H1 (cell line): ENCODE measurements at regions not wholly inside any gene's neighbourhood (a gene's known extent, or its start where the extent isn't known, plus 50 kb on each side); places are given as distances from the start of the nearest gene placed in this dataset.

Experiments
- CTCF ChIA-PET: fragments of 300-600 bp; sonication (Branson Sonifier 250); formaldehyde crosslinking; loops from one replicate; lab custom pipeline; 2021; ENCODE audit not compliant: partially characterized antibody; lab: Charles Lee
- POLR2A ChIA-PET: fragments of 300-600 bp; sonication (Branson Sonifier 250); formaldehyde crosslinking; loops from one replicate; lab custom pipeline; 2021; ENCODE audit warnings: inconsistent platforms; ENCODE audit not compliant: partially characterized antibody; lab: Charles Lee
- DNase-seq, 2 experiments: peaks; one replicate each; pipeline versions ENCODE4 v3.0.0 to v3.0.0-alpha.2; 2010 to 2022; ENCODE audit warnings: low spot score in 2 of 2, low read depth in 1 of 2, mixed read lengths in 1 of 2
- FAIRE-seq: peaks from 2 replicates; lab custom pipeline; 2011; peaks lifted over from hg19 to GRCh38; lab: Jason Lieb, UNC
- H2AFZ ChIP-seq: 2 replicates; pipeline ENCODE4 v1.8.1; 2012; ENCODE audit warnings: low read length, inconsistent platforms
- H2AK5ac ChIP-seq: 2 replicates; pipeline ENCODE4 v1.6.1; 2013; ENCODE audit warnings: low read depth, low read length
- H2BK120ac ChIP-seq: replicated peaks from 2 replicates; pipeline ENCODE3; 2013; ENCODE audit warnings: low read depth, low read length, inconsistent platforms
- H2BK12ac ChIP-seq: 2 replicates; pipeline ENCODE4 v1.6.1; 2013; ENCODE audit warnings: low read depth, low read length
- H2BK15ac ChIP-seq: 2 replicates; pipeline ENCODE4 v1.6.1; 2013; ENCODE audit warnings: low read length
- H2BK20ac ChIP-seq: 2 replicates; pipeline ENCODE4 v1.6.1; 2013; ENCODE audit warnings: low read length
- H2BK5ac ChIP-seq: 2 replicates; pipeline ENCODE4 v1.6.1; 2013; ENCODE audit warnings: low read depth, low read length
- H3K14ac ChIP-seq: 2 replicates; pipeline ENCODE4 v1.6.1; 2013; ENCODE audit warnings: inconsistent platforms; ENCODE audit not compliant: insufficient read length
- H3K18ac ChIP-seq: 2 replicates; pipeline ENCODE4 v1.6.1; 2013; ENCODE audit warnings: low read length; ENCODE audit errors: extremely low read depth
- H3K23ac ChIP-seq: 2 replicates; pipeline ENCODE4 v1.6.1; 2013; ENCODE audit warnings: inconsistent platforms; ENCODE audit not compliant: insufficient read length
- H3K23me2 ChIP-seq: 2 replicates; pipeline ENCODE4 v1.6.1; 2013; ENCODE audit warnings: low read depth, low read length
- H3K27ac ChIP-seq: 2 replicates; pipeline ENCODE4 v1.6.1; 2011; ENCODE audit warnings: low read depth, low read length, inconsistent platforms
- H3K27me3 ChIP-seq, 4 experiments: replicated peaks in 1 of 4; 1 replicate in 1 of 4; 2 replicates in 3 of 4; pipeline versions ENCODE4 v1.6.1 to v1.8.1; 2011 to 2013; ENCODE audit warnings: low read length in 3 of 4, mild to moderate bottlenecking in 3 of 4, inconsistent platforms in 2 of 4, mixed read lengths in 2 of 4, moderate library complexity in 1 of 4; ENCODE audit not compliant: control insufficient read depth in 3 of 4, insufficient read depth in 3 of 4; ENCODE audit errors: extremely low read depth in 1 of 4
- H3K36me3 ChIP-seq, 4 experiments: 2 replicates each; pipeline versions ENCODE4 v1.6.1 to v1.8.1; 2011 to 2013; ENCODE audit warnings: mild to moderate bottlenecking in 4 of 4, low read length in 3 of 4, moderate library complexity in 2 of 4, control low read depth in 1 of 4, inconsistent platforms in 1 of 4; ENCODE audit not compliant: insufficient read depth in 4 of 4, control insufficient read depth in 2 of 4
- H3K4ac ChIP-seq: replicated peaks from 2 replicates; pipeline ENCODE3; 2013; ENCODE audit warnings: low read length, low read depth, mixed read lengths, inconsistent platforms; ENCODE audit not compliant: insufficient read length
- H3K4me1 ChIP-seq, 4 experiments: replicated peaks in 1 of 4; 1 replicate in 1 of 4; 2 replicates in 3 of 4; pipeline versions ENCODE4 v1.6.1 to v1.8.1; 2011 to 2013; ENCODE audit warnings: low read length in 3 of 4, inconsistent platforms in 2 of 4, mixed read lengths in 1 of 4; ENCODE audit not compliant: insufficient read depth in 4 of 4, control insufficient read depth in 3 of 4
- H3K4me2 ChIP-seq, 2 experiments: 2 replicates each; pipeline versions ENCODE4 v1.6.1 to v1.8.1; 2011 to 2013; ENCODE audit warnings: low read depth in 2 of 2, low read length in 2 of 2, control low read depth in 1 of 2, inconsistent platforms in 1 of 2, mild to moderate bottlenecking in 1 of 2; ENCODE audit not compliant: insufficient read depth in 1 of 2
- H3K4me3 ChIP-seq, 4 experiments: fragments of 200-600, 300-600 bp in 1 of 4; sonication (generic), shearing (Covaris generic), sonication (Bioruptor Twin) in 1 of 4; 2 replicates each; pipeline versions ENCODE4 v1.5.1 to v1.8.1; 2011 to 2016; ENCODE audit warnings: low read length in 4 of 4, low read depth in 3 of 4, control low read depth in 2 of 4, inconsistent platforms in 2 of 4, mild to moderate bottlenecking in 2 of 4, mixed read lengths in 1 of 4, moderate library complexity in 1 of 4; ENCODE audit not compliant: insufficient read depth in 2 of 4; ENCODE audit errors: extremely low read depth in 1 of 4
- H3K56ac ChIP-seq: replicated peaks from 2 replicates; pipeline ENCODE3; 2013; ENCODE audit warnings: low read depth, mild to moderate bottlenecking, mixed read lengths, low read length, inconsistent platforms; ENCODE audit not compliant: insufficient read length
- H3K79me1 ChIP-seq: 2 replicates; pipeline ENCODE4 v1.6.1; 2013; ENCODE audit warnings: low read depth, low read length, control low read depth
- H3K79me2 ChIP-seq, 2 experiments: 2 replicates each; pipeline versions ENCODE4 v1.6.1 to v1.8.1; 2012 to 2013; ENCODE audit warnings: low read length in 2 of 2, mild to moderate bottlenecking in 2 of 2, inconsistent platforms in 1 of 2; ENCODE audit not compliant: insufficient read depth in 2 of 2, control insufficient read depth in 1 of 2
- H3K9ac ChIP-seq, 4 experiments: replicated peaks in 1 of 4; 1 replicate in 1 of 4; 2 replicates in 3 of 4; pipeline versions ENCODE4 v1.6.1 to v1.8.1; 2011 to 2013; ENCODE audit warnings: low read depth in 3 of 4, low read length in 3 of 4, control low read depth in 2 of 4, mild to moderate bottlenecking in 2 of 4, moderate library complexity in 2 of 4, inconsistent platforms in 1 of 4; ENCODE audit errors: extremely low read depth in 1 of 4
- H3K9me3 ChIP-seq, 2 experiments: 2 replicates each; pipeline versions ENCODE4 v1.6.1 to v1.8.1; 2012 to 2013; ENCODE audit warnings: mild to moderate bottlenecking in 2 of 2, moderate library complexity in 2 of 2, control low read depth in 1 of 2, inconsistent platforms in 1 of 2, low read depth in 1 of 2, low read length in 1 of 2, mixed read lengths in 1 of 2; ENCODE audit not compliant: insufficient read depth in 2 of 2
- H4K20me1 ChIP-seq, 2 experiments: replicated peaks in 1 of 2; 2 replicates each; pipeline versions ENCODE3 to v1.8.1; 2011 to 2013; ENCODE audit warnings: inconsistent platforms in 2 of 2, low read length in 2 of 2, mild to moderate bottlenecking in 1 of 2; ENCODE audit not compliant: insufficient read depth in 2 of 2, control insufficient read depth in 1 of 2
- H4K5ac ChIP-seq: 2 replicates; pipeline ENCODE4 v1.6.1; 2013; ENCODE audit warnings: low read length, low read depth, mixed read lengths, inconsistent platforms; ENCODE audit not compliant: insufficient read length
- H4K8ac ChIP-seq: 2 replicates; pipeline ENCODE4 v1.8.0; 2013; ENCODE audit warnings: mild to moderate bottlenecking, moderate library complexity, low read length, inconsistent platforms; ENCODE audit not compliant: insufficient read depth; ENCODE audit errors: extremely low read depth
- H4K91ac ChIP-seq: replicated peaks from 2 replicates; pipeline ENCODE3; 2013; ENCODE audit warnings: low read length, mixed read lengths, inconsistent platforms; ENCODE audit not compliant: insufficient read length
- WGBS, 2 experiments: shearing (Covaris generic) in 1 of 2; methylation state at CpG; one replicate each; pipeline versions ENCODE4 v1.1.6 to v1.1.7; 2013 to 2015; ENCODE audit warnings: low lambda C conversion rate in 2 of 2, mixed read lengths in 2 of 2, inconsistent platforms in 1 of 2, low coverage in 1 of 2, missing lambda C conversion rate in 1 of 2; ENCODE audit not compliant: insufficient replicate concordance in 2 of 2, insufficient coverage in 1 of 2, insufficient read length in 1 of 2; ENCODE audit errors: extremely low coverage in 1 of 2, missing lambda C conversion rate in 1 of 2; 5-methylcytosine and 5-hydroxymethylcytosine counted together

DNA sequence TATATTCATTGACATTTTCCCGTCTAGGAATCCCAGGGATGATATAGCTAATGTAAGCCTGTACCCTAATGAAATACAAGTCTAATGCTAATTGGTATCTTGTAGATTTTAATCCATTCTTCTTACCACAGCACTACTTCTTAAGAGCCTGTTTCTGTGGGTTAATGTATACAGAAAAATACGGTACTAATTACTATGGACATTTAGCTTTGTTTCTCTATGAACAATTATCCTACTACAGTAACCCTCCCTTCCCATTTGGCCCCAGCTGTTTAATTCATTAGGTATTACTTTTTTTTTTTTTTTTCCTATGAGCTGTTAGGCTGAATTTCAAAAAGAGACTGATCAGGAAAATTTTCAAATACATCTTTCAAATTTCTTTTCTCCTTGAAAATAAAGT, 245.1 kb upstream of the SLC7A11 start:
- Histone ChIP-seq H4K5ac (no peak overlapping the region), H3K18ac (no peak overlapping the region), H2AFZ (no peak overlapping the region), H2AK5ac (no peak overlapping the region), H3K79me2 (no peaks in the 10 kb centered on the region), H3K9ac (no peak overlapping the region), H2BK12ac (no peak overlapping the region), H3K27me3 (no peaks in the 10 kb centered on the region), H2BK20ac (no peak overlapping the region), H3K4me1 (peaks cover 0 to 4% (median 0%) of the 10 kb centered on the region in 4 experiments; a peak in 2 of 7 replicates), H4K8ac (no peak overlapping the region), H3K36me3 (no peaks in the 10 kb centered on the region), H3K4me2 (no peak overlapping the region), H2BK120ac (no peak overlapping the region), H3K14ac (no peak overlapping the region), H4K20me1 (no peaks in the 10 kb centered on the region), H3K23ac (no peak overlapping the region), H3K4ac (no peak overlapping the region), H3K4me3 (no peak overlapping the region), H3K23me2 (no peaks in the 10 kb centered on the region), H3K9me3 (no peaks in the 10 kb centered on the region), H2BK15ac (no peak overlapping the region), H4K91ac (no peak overlapping the region), H3K27ac (no peak overlapping the region), H3K56ac (no peak overlapping the region), H2BK5ac (no peak overlapping the region), H3K79me1 (no peaks in the 10 kb centered on the region)
- POLR2A ChIA-PET = interaction anchor here (1.4 kb wide), 1 partner anchor 245 kb away, joined by 6 read pairs; the partner anchor contains the start of gene SLC7A11
- DNase-seq (no peak), FAIRE-seq (no peak)
- WGBS, 2 experiments = 60% methylated on average over 2 of the region's 2 CpGs; no CpG with 5 or more reads in 1 of the 2 experiments
- CTCF ChIA-PET = interaction anchor here (0.6 to 0.7 kb wide), 4 partner anchors 36 to 1710 kb away, joined by 3 to 4 read pairs (median 3); no protein-coding TSS in a partner anchor
